GM18870 (cell line): ENCODE measurements at regions not wholly inside any gene's neighbourhood (a gene's known extent, or its start where the extent isn't known, plus 50 kb on each side); places are given as distances from the start of the nearest gene placed in this dataset.

Experiments
- ATAC-seq: cut with Tn5 transposase; IDR thresholded peaks from one replicate; pipeline ENCODE4 v1.9.1; 2021; ENCODE audit warnings: moderate library complexity; ENCODE audit not compliant: unreplicated experiment

- ATAC-seq: no peak
Measured at GRCh38 chr15:95302206-95302605, 1028.3 kb upstream of the NR2F2 start.

GRCh38 chr15:95302809-95303208 lies 1027.7 kb upstream of the NR2F2 start:
- ATAC-seq: no peak

- ATAC-seq: no peak
Measured at GRCh38 chr15:95303713-95304112, 1026.8 kb upstream of the NR2F2 start.

GRCh38 chr15:95304151-95304946 lies 1026.2 kb upstream of the NR2F2 start:
- no peak for ATAC-seq

GRCh38 chr15:95304947-95305400 lies 1025.5 kb upstream of the NR2F2 start:
- ATAC-seq: no peak

GRCh38 chr15:95307115-95307514 lies 1023.4 kb upstream of the NR2F2 start:
- ATAC-seq: no peak

GRCh38 chr15:95319242-95319641 lies 1011.3 kb upstream of the NR2F2 start:
- ATAC-seq: no peak

- no peak for ATAC-seq
Measured at GRCh38 chr15:95323796-95324195, 1006.7 kb upstream of the NR2F2 start.

- no peak for ATAC-seq
Measured at GRCh38 chr15:95324656-95325055, 1005.8 kb upstream of the NR2F2 start.

- no peak for ATAC-seq
Measured at GRCh38 chr15:95325763-95326404, 1004.6 kb upstream of the NR2F2 start.

- ATAC-seq: no peak
Measured at GRCh38 chr15:95326431-95327182, 1003.9 kb upstream of the NR2F2 start.

- no peak for ATAC-seq
Measured at GRCh38 chr15:95327183-95327525, 1003.3 kb upstream of the NR2F2 start.

- ATAC-seq: no peak
Measured at GRCh38 chr15:95327661-95328060, 1002.8 kb upstream of the NR2F2 start.

GRCh38 chr15:95328559-95328958 lies 1001.9 kb upstream of the NR2F2 start:
- ATAC-seq: no peak

GRCh38 chr15:95329362-95329761 lies 1001.1 kb upstream of the NR2F2 start:
- ATAC-seq: no peak

- no peak for ATAC-seq
Measured at GRCh38 chr15:95341686-95342085, 988.8 kb upstream of the NR2F2 start.

- no peak for ATAC-seq
Measured at GRCh38 chr15:95345867-95346266, 984.6 kb upstream of the NR2F2 start.

- no peak for ATAC-seq
Measured at GRCh38 chr15:95346721-95347475, 983.6 kb upstream of the NR2F2 start.

- ATAC-seq: no peak
Measured at GRCh38 chr15:95347837-95348236, 982.7 kb upstream of the NR2F2 start.

- ATAC-seq: no peak
Measured at GRCh38 chr15:95350908-95351307, 979.6 kb upstream of the NR2F2 start.

GRCh38 chr15:95352631-95353187 lies 977.8 kb upstream of the NR2F2 start:
- ATAC-seq: no peak
